Left hindlimb (tissue), 1 donor: ENCODE measurements at regions not wholly inside any gene's neighbourhood (a gene's known extent, or its start where the extent isn't known, plus 50 kb on each side); places are given as distances from the start of the nearest gene placed in this dataset.
"Not testable (repeated sequence)": the region's sequence is repeated elsewhere in the genome, so short reads cannot be mapped to it uniquely, and the experiment has no call there.

Source experiments
- DNase-seq: peaks from one replicate; pipeline ENCODE4 v3.0.0-alpha.2; 2018

GRCh38 chr13:89082623-89083022 lies 1411.5 kb downstream of the SLITRK5 start:
- DNase-seq, result no peak

- DNase-seq, result not testable (repeated sequence)
These were observed 1416.9 kb downstream of the SLITRK5 start for GRCh38 chr13:89088107-89088506.

GRCh38 chr13:89097994-89098393 lies 1426.8 kb downstream of the SLITRK5 start:
- no peak for DNase-seq

DNA sequence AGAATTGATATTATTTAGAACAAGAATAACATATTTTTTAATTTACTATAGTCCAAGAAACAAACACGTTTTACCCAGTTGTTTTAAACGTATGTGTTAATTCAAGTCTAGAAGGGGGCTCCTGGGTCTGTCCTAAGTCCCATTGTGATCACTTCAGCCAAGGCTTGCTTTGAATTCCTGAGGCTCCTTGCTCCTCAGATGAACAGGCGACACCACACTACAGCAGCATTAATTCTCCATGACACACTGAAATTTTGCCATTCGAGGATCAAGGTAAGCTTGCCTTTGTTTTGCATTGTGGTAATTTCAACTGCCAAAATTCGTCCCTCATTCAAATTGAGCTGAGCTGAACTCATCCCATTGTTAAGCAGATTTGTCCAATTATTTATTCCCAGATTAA lies 1442.6 kb downstream of the SLITRK5 start:
- no peak for DNase-seq

DNA sequence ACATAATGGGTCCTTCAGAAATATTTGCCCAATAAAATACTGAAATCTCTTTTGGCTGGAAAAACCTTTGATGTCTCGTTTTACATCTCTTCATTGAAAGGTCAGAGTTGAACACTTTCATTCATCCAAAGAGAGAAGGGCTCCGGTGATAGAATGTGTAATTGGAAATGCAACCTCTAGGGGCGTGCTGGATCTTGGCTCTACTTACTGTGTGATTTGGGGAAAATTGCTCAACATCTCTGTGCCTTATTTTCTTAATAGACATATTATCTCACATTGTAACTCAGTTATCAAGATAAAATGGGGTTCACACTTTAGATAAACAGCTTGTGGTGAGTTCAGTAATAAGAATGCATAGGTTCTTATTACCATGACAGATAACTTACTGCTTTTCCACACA lies 1444.1 kb downstream of the SLITRK5 start:
- DNase-seq, result no peak

DNA sequence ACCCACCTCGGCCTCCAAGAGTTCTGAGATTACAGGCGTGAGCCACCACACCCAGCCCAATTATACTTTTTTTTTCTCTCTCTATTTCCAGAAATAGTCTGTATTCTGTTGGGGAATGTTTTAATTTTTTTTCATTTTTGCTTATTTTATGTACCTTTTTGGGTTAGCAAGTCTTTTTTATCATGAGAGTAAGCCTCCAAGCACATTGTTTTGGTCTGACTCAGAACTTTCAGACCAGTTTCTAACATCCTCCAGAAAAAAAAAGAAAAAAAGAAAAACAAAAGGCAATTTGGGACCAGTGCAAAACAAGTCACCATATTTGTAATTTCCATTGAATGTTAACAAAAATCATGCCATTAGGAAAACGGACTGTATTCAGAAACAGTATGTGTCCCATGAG lies 1465.5 kb downstream of the SLITRK5 start:
- DNase-seq, result no peak

DNA sequence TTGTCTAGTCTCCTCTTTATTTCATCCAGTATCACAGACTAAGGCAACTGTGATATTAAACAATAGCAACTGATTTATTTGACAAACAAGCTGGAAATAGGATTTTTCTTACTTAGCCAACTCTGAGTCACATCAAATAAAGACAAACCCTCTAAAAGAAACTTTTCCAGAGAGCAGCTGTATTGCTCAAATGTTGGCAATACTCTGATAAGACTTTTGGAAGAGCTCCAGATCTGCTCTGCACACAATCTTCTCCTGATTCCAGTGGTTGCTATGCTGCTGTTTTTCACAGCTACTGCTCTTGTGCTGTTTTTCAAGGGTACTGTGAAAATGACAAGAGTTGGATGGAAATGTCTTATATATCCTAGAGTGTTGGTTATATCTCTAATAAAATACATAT lies 1479.2 kb downstream of the SLITRK5 start:
- no peak for DNase-seq

DNA sequence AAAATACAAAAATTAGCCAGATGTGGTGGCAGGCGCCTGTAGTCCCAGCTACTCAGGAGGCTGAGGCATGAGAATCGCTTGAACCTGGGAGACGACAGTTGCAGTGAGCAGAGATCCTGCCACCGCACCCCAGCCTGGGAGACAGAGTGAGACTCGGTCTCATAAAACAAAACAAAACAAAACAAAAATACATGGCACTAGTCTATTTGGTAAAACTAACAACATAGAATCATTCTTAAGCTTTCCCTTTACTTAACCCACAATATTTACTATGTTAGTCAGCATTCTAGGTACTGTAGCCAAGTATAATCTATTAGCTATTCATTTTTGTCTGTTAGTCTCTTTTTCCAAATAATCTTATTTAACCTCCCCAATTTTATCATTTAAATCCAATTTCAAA lies 1482.8 kb downstream of the SLITRK5 start:
- no peak for DNase-seq

GRCh38 chr13:89163096-89163495 lies 1491.9 kb downstream of the SLITRK5 start:
- DNase-seq, result no peak

- no peak for DNase-seq
These were observed 1494.5 kb downstream of the SLITRK5 start for GRCh38 chr13:89165685-89166084.

- DNase-seq, result no peak
These were observed 1498.8 kb downstream of the SLITRK5 start for GRCh38 chr13:89169951-89170350.

DNA sequence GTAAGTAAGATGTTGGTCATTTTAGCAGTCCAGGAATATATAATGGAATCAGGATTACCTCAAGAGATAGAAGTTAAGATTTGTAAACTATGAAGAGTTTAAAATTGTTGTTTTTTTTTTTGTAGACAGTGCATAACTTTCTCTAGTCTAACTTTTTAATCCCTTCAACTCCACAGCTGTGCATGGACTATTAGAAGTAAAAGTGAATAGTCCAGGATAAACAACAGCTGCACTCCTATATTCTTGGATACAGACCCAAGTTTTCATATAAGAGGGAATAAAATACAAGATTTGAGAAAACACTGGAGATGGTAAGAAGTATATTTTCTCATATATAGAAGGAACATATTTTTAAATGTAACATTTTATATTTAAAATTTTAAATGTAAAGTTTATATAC lies 1509.9 kb downstream of the SLITRK5 start:
- DNase-seq, result no peak

- no peak for DNase-seq
These were observed 1528.0 kb downstream of the SLITRK5 start for GRCh38 chr13:89199138-89199537.

DNA sequence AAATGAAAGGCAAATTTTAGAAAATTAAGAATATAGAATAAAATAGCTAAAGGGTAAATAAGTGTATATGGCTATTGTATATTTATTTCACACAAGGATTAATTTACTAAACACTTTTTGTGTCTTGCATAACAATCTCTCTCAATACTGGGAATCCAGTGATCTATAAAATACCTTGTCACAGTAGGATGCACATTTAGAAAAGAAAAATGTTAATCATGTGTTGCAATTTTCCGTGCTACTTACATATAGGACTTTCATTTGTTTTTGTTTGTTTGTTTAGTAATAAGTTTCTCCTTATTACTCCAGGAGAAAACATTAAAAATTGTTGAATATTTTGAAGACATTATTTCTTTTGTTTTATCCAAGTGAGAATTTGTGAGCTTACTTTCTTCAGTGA lies 1533.3 kb downstream of the SLITRK5 start:
- DNase-seq, result no peak

GRCh38 chr13:89205856-89206520 lies 1534.8 kb downstream of the SLITRK5 start:
- DNase-seq, result no peak

DNA sequence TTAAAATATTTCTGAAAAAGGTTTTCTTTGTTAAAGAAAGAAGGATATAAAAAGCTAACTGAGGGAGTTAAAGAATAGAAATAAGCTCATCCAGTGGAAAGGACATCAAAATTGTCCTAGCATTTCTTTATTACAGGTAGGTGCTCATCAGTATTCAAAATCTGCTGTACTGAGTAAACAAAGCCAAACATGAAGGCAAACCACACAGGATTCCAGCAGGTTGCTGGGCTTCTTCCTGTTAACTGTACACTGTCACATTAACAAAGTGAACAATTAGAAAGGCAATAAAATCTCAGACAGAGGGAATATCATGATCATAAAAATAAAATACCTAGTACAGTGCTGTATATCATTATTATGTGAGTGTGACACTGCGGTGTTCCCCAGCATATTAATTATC lies 1541.0 kb downstream of the SLITRK5 start:
- DNase-seq, result no peak

DNA sequence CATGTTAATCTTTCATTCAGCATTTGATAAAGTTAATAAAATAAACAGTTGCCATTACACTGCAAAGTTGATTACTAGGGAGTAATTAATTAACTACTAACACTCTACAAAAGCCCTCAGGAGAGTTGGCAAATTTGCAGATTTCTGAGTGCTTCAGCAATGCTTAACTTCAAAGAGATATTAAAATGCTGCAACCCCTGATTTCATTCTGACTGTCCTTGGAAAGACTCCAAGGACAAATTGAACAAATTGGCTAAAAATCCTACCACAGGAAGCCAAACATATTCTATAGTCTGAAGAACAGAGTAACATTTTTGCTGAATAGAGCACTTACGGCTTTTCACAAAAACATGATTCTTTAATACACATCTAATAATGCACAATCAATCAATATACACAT lies 1543.0 kb downstream of the SLITRK5 start:
- no peak for DNase-seq

GRCh38 chr13:89215319-89215718 lies 1544.1 kb downstream of the SLITRK5 start:
- DNase-seq, result not testable (repeated sequence)

GRCh38 chr13:89217813-89218212 lies 1546.6 kb downstream of the SLITRK5 start:
- DNase-seq, result no peak

GRCh38 chr13:89221557-89222158 lies 1550.5 kb downstream of the SLITRK5 start:
- no peak for DNase-seq

- no peak for DNase-seq
These were observed 1556.2 kb downstream of the SLITRK5 start for GRCh38 chr13:89227356-89227755.

- DNase-seq, result no peak
These were observed 1567.3 kb downstream of the SLITRK5 start for GRCh38 chr13:89238496-89238895.

DNA sequence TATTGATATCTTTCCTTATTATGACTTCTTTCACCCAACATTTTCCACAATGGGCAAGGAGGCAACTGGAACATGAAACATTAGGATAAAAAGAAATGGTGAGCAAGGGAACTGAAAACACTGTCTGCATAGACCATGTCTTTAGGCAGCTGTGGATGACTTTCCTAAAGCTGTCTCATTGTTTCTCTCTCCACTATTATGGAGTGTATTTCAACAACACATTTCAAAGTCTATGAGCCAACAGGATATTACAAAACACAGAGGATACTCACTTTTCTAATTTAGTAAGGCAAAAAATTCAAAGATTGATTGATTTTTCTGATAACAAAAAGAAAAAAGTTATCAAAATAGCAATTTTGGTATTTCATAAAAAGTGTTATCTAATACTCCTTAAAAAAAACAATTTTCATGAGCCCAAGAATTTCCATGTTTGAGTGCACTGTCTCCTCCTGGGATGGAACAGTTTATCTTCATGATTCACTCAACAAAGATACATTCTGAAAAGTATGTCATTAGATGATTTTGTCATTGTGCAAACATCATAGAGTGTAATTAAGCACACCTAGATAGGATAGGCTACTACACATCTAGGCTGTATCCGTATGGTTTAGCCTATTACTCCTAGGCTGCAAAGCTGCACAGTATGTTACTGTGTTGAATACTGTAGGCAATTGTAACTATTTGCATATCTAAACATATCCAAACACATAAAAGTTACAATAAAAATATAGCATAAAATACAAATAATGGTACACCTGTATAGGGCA lies 1568.4 kb downstream of the SLITRK5 start:
- no peak for DNase-seq

- DNase-seq, result no peak
These were observed 1584.8 kb downstream of the SLITRK5 start for GRCh38 chr13:89255844-89256406.
